H1 (cell line): ENCODE measurements at regions not wholly inside any gene's neighbourhood (a gene's known extent, or its start where the extent isn't known, plus 50 kb on each side); places are given as distances from the start of the nearest gene placed in this dataset.

Experiments
- CTCF ChIA-PET: fragments of 300-600 bp; sonication (Branson Sonifier 250); formaldehyde crosslinking; loops from one replicate; lab custom pipeline; 2021; ENCODE audit not compliant: partially characterized antibody; lab: Charles Lee
- POLR2A ChIA-PET: fragments of 300-600 bp; sonication (Branson Sonifier 250); formaldehyde crosslinking; loops from one replicate; lab custom pipeline; 2021; ENCODE audit warnings: inconsistent platforms; ENCODE audit not compliant: partially characterized antibody; lab: Charles Lee
- DNase-seq, 2 experiments: peaks; one replicate each; pipeline versions ENCODE4 v3.0.0 to v3.0.0-alpha.2; 2010 to 2022; ENCODE audit warnings: low spot score in 2 of 2, low read depth in 1 of 2, mixed read lengths in 1 of 2
- FAIRE-seq: peaks from 2 replicates; lab custom pipeline; 2011; peaks lifted over from hg19 to GRCh38; lab: Jason Lieb, UNC
- H2AFZ ChIP-seq: 2 replicates; pipeline ENCODE4 v1.8.1; 2012; ENCODE audit warnings: low read length, inconsistent platforms
- H2AK5ac ChIP-seq: 2 replicates; pipeline ENCODE4 v1.6.1; 2013; ENCODE audit warnings: low read depth, low read length
- H2BK120ac ChIP-seq: replicated peaks from 2 replicates; pipeline ENCODE3; 2013; ENCODE audit warnings: low read depth, low read length, inconsistent platforms
- H2BK12ac ChIP-seq: 2 replicates; pipeline ENCODE4 v1.6.1; 2013; ENCODE audit warnings: low read depth, low read length
- H2BK15ac ChIP-seq: 2 replicates; pipeline ENCODE4 v1.6.1; 2013; ENCODE audit warnings: low read length
- H2BK20ac ChIP-seq: 2 replicates; pipeline ENCODE4 v1.6.1; 2013; ENCODE audit warnings: low read length
- H2BK5ac ChIP-seq: 2 replicates; pipeline ENCODE4 v1.6.1; 2013; ENCODE audit warnings: low read depth, low read length
- H3K14ac ChIP-seq: 2 replicates; pipeline ENCODE4 v1.6.1; 2013; ENCODE audit warnings: inconsistent platforms; ENCODE audit not compliant: insufficient read length
- H3K18ac ChIP-seq: 2 replicates; pipeline ENCODE4 v1.6.1; 2013; ENCODE audit warnings: low read length; ENCODE audit errors: extremely low read depth
- H3K23ac ChIP-seq: 2 replicates; pipeline ENCODE4 v1.6.1; 2013; ENCODE audit warnings: inconsistent platforms; ENCODE audit not compliant: insufficient read length
- H3K23me2 ChIP-seq: 2 replicates; pipeline ENCODE4 v1.6.1; 2013; ENCODE audit warnings: low read depth, low read length
- H3K27ac ChIP-seq: 2 replicates; pipeline ENCODE4 v1.6.1; 2011; ENCODE audit warnings: low read depth, low read length, inconsistent platforms
- H3K27me3 ChIP-seq, 4 experiments: replicated peaks in 1 of 4; 1 replicate in 1 of 4; 2 replicates in 3 of 4; pipeline versions ENCODE4 v1.6.1 to v1.8.1; 2011 to 2013; ENCODE audit warnings: low read length in 3 of 4, mild to moderate bottlenecking in 3 of 4, inconsistent platforms in 2 of 4, mixed read lengths in 2 of 4, moderate library complexity in 1 of 4; ENCODE audit not compliant: control insufficient read depth in 3 of 4, insufficient read depth in 3 of 4; ENCODE audit errors: extremely low read depth in 1 of 4
- H3K36me3 ChIP-seq, 4 experiments: 2 replicates each; pipeline versions ENCODE4 v1.6.1 to v1.8.1; 2011 to 2013; ENCODE audit warnings: mild to moderate bottlenecking in 4 of 4, low read length in 3 of 4, moderate library complexity in 2 of 4, control low read depth in 1 of 4, inconsistent platforms in 1 of 4; ENCODE audit not compliant: insufficient read depth in 4 of 4, control insufficient read depth in 2 of 4
- H3K4ac ChIP-seq: replicated peaks from 2 replicates; pipeline ENCODE3; 2013; ENCODE audit warnings: low read length, low read depth, mixed read lengths, inconsistent platforms; ENCODE audit not compliant: insufficient read length
- H3K4me1 ChIP-seq, 4 experiments: replicated peaks in 1 of 4; 1 replicate in 1 of 4; 2 replicates in 3 of 4; pipeline versions ENCODE4 v1.6.1 to v1.8.1; 2011 to 2013; ENCODE audit warnings: low read length in 3 of 4, inconsistent platforms in 2 of 4, mixed read lengths in 1 of 4; ENCODE audit not compliant: insufficient read depth in 4 of 4, control insufficient read depth in 3 of 4
- H3K4me2 ChIP-seq, 2 experiments: 2 replicates each; pipeline versions ENCODE4 v1.6.1 to v1.8.1; 2011 to 2013; ENCODE audit warnings: low read depth in 2 of 2, low read length in 2 of 2, control low read depth in 1 of 2, inconsistent platforms in 1 of 2, mild to moderate bottlenecking in 1 of 2; ENCODE audit not compliant: insufficient read depth in 1 of 2
- H3K4me3 ChIP-seq, 4 experiments: fragments of 200-600, 300-600 bp in 1 of 4; sonication (generic), shearing (Covaris generic), sonication (Bioruptor Twin) in 1 of 4; 2 replicates each; pipeline versions ENCODE4 v1.5.1 to v1.8.1; 2011 to 2016; ENCODE audit warnings: low read length in 4 of 4, low read depth in 3 of 4, control low read depth in 2 of 4, inconsistent platforms in 2 of 4, mild to moderate bottlenecking in 2 of 4, mixed read lengths in 1 of 4, moderate library complexity in 1 of 4; ENCODE audit not compliant: insufficient read depth in 2 of 4; ENCODE audit errors: extremely low read depth in 1 of 4
- H3K56ac ChIP-seq: replicated peaks from 2 replicates; pipeline ENCODE3; 2013; ENCODE audit warnings: low read depth, mild to moderate bottlenecking, mixed read lengths, low read length, inconsistent platforms; ENCODE audit not compliant: insufficient read length
- H3K79me1 ChIP-seq: 2 replicates; pipeline ENCODE4 v1.6.1; 2013; ENCODE audit warnings: low read depth, low read length, control low read depth
- H3K79me2 ChIP-seq, 2 experiments: 2 replicates each; pipeline versions ENCODE4 v1.6.1 to v1.8.1; 2012 to 2013; ENCODE audit warnings: low read length in 2 of 2, mild to moderate bottlenecking in 2 of 2, inconsistent platforms in 1 of 2; ENCODE audit not compliant: insufficient read depth in 2 of 2, control insufficient read depth in 1 of 2
- H3K9ac ChIP-seq, 4 experiments: replicated peaks in 1 of 4; 1 replicate in 1 of 4; 2 replicates in 3 of 4; pipeline versions ENCODE4 v1.6.1 to v1.8.1; 2011 to 2013; ENCODE audit warnings: low read depth in 3 of 4, low read length in 3 of 4, control low read depth in 2 of 4, mild to moderate bottlenecking in 2 of 4, moderate library complexity in 2 of 4, inconsistent platforms in 1 of 4; ENCODE audit errors: extremely low read depth in 1 of 4
- H3K9me3 ChIP-seq, 2 experiments: 2 replicates each; pipeline versions ENCODE4 v1.6.1 to v1.8.1; 2012 to 2013; ENCODE audit warnings: mild to moderate bottlenecking in 2 of 2, moderate library complexity in 2 of 2, control low read depth in 1 of 2, inconsistent platforms in 1 of 2, low read depth in 1 of 2, low read length in 1 of 2, mixed read lengths in 1 of 2; ENCODE audit not compliant: insufficient read depth in 2 of 2
- H4K20me1 ChIP-seq, 2 experiments: replicated peaks in 1 of 2; 2 replicates each; pipeline versions ENCODE3 to v1.8.1; 2011 to 2013; ENCODE audit warnings: inconsistent platforms in 2 of 2, low read length in 2 of 2, mild to moderate bottlenecking in 1 of 2; ENCODE audit not compliant: insufficient read depth in 2 of 2, control insufficient read depth in 1 of 2
- H4K5ac ChIP-seq: 2 replicates; pipeline ENCODE4 v1.6.1; 2013; ENCODE audit warnings: low read length, low read depth, mixed read lengths, inconsistent platforms; ENCODE audit not compliant: insufficient read length
- H4K8ac ChIP-seq: 2 replicates; pipeline ENCODE4 v1.8.0; 2013; ENCODE audit warnings: mild to moderate bottlenecking, moderate library complexity, low read length, inconsistent platforms; ENCODE audit not compliant: insufficient read depth; ENCODE audit errors: extremely low read depth
- H4K91ac ChIP-seq: replicated peaks from 2 replicates; pipeline ENCODE3; 2013; ENCODE audit warnings: low read length, mixed read lengths, inconsistent platforms; ENCODE audit not compliant: insufficient read length
- ASH2L ChIP-seq: fragments of 200-600, 300-600 bp; sonication (generic); IDR thresholded peaks from one replicate; pipeline ENCODE4 v1.7.1; 2017; ENCODE audit warnings: low read length
- BCL11A ChIP-seq, 2 experiments: IDR thresholded peaks; one replicate each; pipeline ENCODE4 v1.6.1; 2011; ENCODE audit warnings: low read depth in 2 of 2, low read length in 2 of 2, mild to moderate bottlenecking in 2 of 2
- EP300 ChIP-seq, 2 experiments: IDR thresholded peaks; 1 replicate in 1 of 2; 2 replicates in 1 of 2; pipeline ENCODE4 v1.6.1; 2011 to 2012; ENCODE audit warnings: low read depth in 2 of 2, low read length in 2 of 2, mild to moderate bottlenecking in 2 of 2, borderline replicate concordance in 1 of 2, inconsistent platforms in 1 of 2, moderate library complexity in 1 of 2
- HDAC2 ChIP-seq, 2 experiments: fragments of 300-600 bp in 1 of 2; sonication (generic) in 1 of 2; IDR thresholded peaks; 2 replicates each; pipeline ENCODE4 v1.6.1; 2011 to 2012; ENCODE audit warnings: low read depth in 2 of 2, low read length in 2 of 2, mild to moderate bottlenecking in 2 of 2, moderate library complexity in 2 of 2, borderline replicate concordance in 1 of 2, inconsistent platforms in 1 of 2
- HDAC6 ChIP-seq: IDR thresholded peaks from one replicate; pipeline ENCODE4 v1.7.1; 2012; ENCODE audit warnings: low read depth, mild to moderate bottlenecking, inconsistent platforms, low read length, moderate library complexity
- JUND ChIP-seq: IDR thresholded peaks from 2 replicates; pipeline ENCODE4 v1.6.1; 2011; ENCODE audit warnings: mild to moderate bottlenecking, improper control_type of control experiment, low read length
- RAD21 ChIP-seq, 2 experiments: IDR thresholded peaks in 1 of 2; conservative IDR thresholded peaks in 1 of 2; 2 replicates each; pipeline ENCODE4 v1.6.1; 2011; ENCODE audit warnings: low read depth in 2 of 2, low read length in 2 of 2, improper control_type of control experiment in 1 of 2, inconsistent platforms in 1 of 2, mild to moderate bottlenecking in 1 of 2, moderate library complexity in 1 of 2
- SIRT6 ChIP-seq: IDR thresholded peaks from one replicate; pipeline ENCODE4 v1.7.1; 2012; ENCODE audit warnings: low read length, inconsistent platforms
- USF2 ChIP-seq: IDR thresholded peaks from 2 replicates; pipeline ENCODE4 v1.6.1; 2011; ENCODE audit warnings: low read length, improper control_type of control experiment
- YY1 ChIP-seq: IDR thresholded peaks from 2 replicates; pipeline ENCODE4 v1.6.1; 2011; ENCODE audit warnings: low read depth, mild to moderate bottlenecking, low read length
- WGBS, 2 experiments: shearing (Covaris generic) in 1 of 2; methylation state at CpG; one replicate each; pipeline versions ENCODE4 v1.1.6 to v1.1.7; 2013 to 2015; ENCODE audit warnings: low lambda C conversion rate in 2 of 2, mixed read lengths in 2 of 2, inconsistent platforms in 1 of 2, low coverage in 1 of 2, missing lambda C conversion rate in 1 of 2; ENCODE audit not compliant: insufficient replicate concordance in 2 of 2, insufficient coverage in 1 of 2, insufficient read length in 1 of 2; ENCODE audit errors: extremely low coverage in 1 of 2, missing lambda C conversion rate in 1 of 2; 5-methylcytosine and 5-hydroxymethylcytosine counted together
- TF ChIP-seq, protein P1 (sequence below): IDR thresholded peaks from 2 replicates; pipeline ENCODE4 v1.6.1; 2011; ENCODE audit warnings: low read depth, mild to moderate bottlenecking, low read length; ENCODE audit not compliant: insufficient read depth

GRCh38 chr7:96605045-96605716 lies 104.5 kb downstream of the SEM1 start:
- H3K4me2 ChIP-seq, result no peak overlapping the region
- H4K5ac ChIP-seq, result no peak overlapping the region
- no peaks in the 10 kb centered on the region for H4K20me1 ChIP-seq
- H3K18ac ChIP-seq, result no peak overlapping the region
- no peaks in the 10 kb centered on the region for H3K79me2 ChIP-seq
- DNase-seq (no peak), FAIRE-seq (no peak)
- CTCF ChIA-PET, result interaction anchor here (1.7 kb wide), 1 partner anchor 9 kb away, joined by 3 read pairs; no protein-coding TSS in a partner anchor
- no peak overlapping the region for H3K56ac ChIP-seq
- H2BK120ac ChIP-seq, result no peak overlapping the region
- 83% methylated on average over 2 of the region's 2 CpGs; no CpG with 5 or more reads in 1 of the 2 experiments for WGBS, 2 experiments
- H3K79me1 ChIP-seq, result no peaks in the 10 kb centered on the region
- no peak overlapping the region for H3K27ac ChIP-seq
- H3K14ac ChIP-seq, result no peak overlapping the region
- H3K4ac ChIP-seq, result no peak overlapping the region
- no peak overlapping the region for H2AFZ ChIP-seq
- H2BK12ac ChIP-seq, result no peak overlapping the region
- no peak overlapping the region for H2AK5ac ChIP-seq
- no peak overlapping the region for H2BK20ac ChIP-seq
- no peak overlapping the region for H4K91ac ChIP-seq
- POLR2A ChIA-PET, result interaction anchor here (0.7 kb wide), 1 partner anchor 17 kb away, joined by 3 read pairs; no protein-coding TSS in a partner anchor
- no peaks in the 10 kb centered on the region for H3K9me3 ChIP-seq
- no peak overlapping the region for H3K4me3 ChIP-seq
- H4K8ac ChIP-seq, result no peak overlapping the region
- H3K23me2 ChIP-seq, result no peaks in the 10 kb centered on the region
- H3K4me1 ChIP-seq, result no peaks in the 10 kb centered on the region
- H3K9ac ChIP-seq, result no peak overlapping the region
- no peaks in the 10 kb centered on the region for H3K27me3 ChIP-seq
- no peak overlapping the region for H3K23ac ChIP-seq
- no peaks in the 10 kb centered on the region for H3K36me3 ChIP-seq
- H2BK15ac ChIP-seq, result no peak overlapping the region
- no peak overlapping the region for H2BK5ac ChIP-seq
- TF ChIP-seq USF2 (no peak), HDAC6 (no peak), BCL11A (IDR thresholded peaks at IDR 0.05; ENCODE audit: low read depth in 2 of 2, low read length in 2 of 2) (no peak), SIRT6 (no peak), JUND (no peak), EP300 (IDR thresholded peaks at IDR 0.05; ENCODE audit: borderline replicate concordance in 1 of 2, low read depth in 2 of 2, low read length in 2 of 2) (no peak), RAD21 (IDR thresholded peaks at IDR 0.05 in 1 of 2, conservative IDR thresholded peaks at IDR 0.05 in 1 of 2; ENCODE audit: low read depth in 2 of 2, low read length in 2 of 2) (no peak), YY1 (no peak), HDAC2 (IDR thresholded peaks at IDR 0.05; ENCODE audit: borderline replicate concordance in 1 of 2, low read depth in 2 of 2, low read length in 2 of 2) (no peak), ASH2L (no peak)
- TF ChIP-seq, protein P1, sequence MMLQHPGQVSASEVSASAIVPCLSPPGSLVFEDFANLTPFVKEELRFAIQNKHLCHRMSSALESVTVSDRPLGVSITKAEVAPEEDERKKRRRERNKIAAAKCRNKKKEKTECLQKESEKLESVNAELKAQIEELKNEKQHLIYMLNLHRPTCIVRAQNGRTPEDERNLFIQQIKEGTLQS, result no peak
